ENCODE measurements at regions not wholly inside any gene's neighbourhood (a gene's known extent, or its start where the extent isn't known, plus 50 kb on each side); places are given as distances from the start of the nearest gene placed in this dataset.

GRCh38 chr21:24727803-24728440 is 879.4 kb downstream of the MRPL39 start:
- TF ChIP-seq CTCF (IDR thresholded peaks at IDR 0.05) (no peak), POLR2A (IDR thresholded peaks at IDR 0.05) (no peak), POLR2AphosphoS5 (IDR thresholded peaks at IDR 0.05) (no peak)
